ENCODE measurements at regions not wholly inside any gene's neighbourhood (a gene's known extent, or its start where the extent isn't known, plus 50 kb on each side); places are given as distances from the start of the nearest gene placed in this dataset.

DNA sequence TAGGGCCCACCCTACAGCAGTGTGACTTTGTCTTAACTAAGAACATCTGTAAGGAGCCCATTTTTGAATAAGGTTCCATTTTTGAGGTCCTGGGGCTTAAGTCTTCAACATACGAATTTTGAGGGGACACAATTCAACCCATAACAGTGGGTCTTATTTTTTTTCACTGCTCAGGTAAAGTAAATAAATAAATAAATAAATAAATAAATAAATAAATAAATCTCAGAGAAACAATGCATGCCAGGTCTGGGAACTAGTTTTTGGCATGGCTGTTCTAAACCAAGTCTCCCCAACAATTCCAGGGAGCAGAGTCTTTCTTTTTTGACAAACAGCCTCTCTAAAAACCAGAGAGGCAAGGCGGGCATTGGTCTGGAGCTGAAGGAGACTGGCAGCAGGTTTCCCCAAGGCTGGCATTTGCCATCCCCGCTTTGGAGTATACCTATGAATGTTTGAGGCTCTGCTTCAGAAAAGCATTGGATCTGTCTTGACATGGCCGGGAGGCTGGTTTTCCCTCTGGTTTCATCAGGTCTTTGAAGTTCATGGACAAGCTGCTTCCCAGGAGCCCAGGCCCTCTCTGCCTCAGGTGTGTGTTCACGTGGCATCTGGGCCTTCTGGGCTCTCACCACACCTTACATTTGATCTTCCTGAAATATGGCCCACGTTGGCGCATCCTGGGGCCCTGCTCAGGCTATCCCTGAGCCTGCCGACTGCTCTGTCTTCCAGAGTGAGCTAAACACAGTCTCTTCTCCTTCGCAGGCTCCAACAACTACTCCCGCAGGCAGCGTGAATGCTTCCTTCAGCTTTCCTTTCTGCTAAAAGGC lies 545.2 kb downstream of the BCL11B start:
- TF ChIP-seq CTCF (IDR thresholded peaks at IDR 0.05; ENCODE audit: borderline replicate concordance, control extremely low read depth, extremely low read depth, insufficient read depth, missing control alignments): no peak
- in situ Hi-C loops (cut with MboI; ENCODE audit: low sequenced_read_pairs, unreplicated experiment): no loop called here
- DNase-seq (ENCODE audit: low spot score): no peak

- DNase-seq (ENCODE audit: low spot score): no peak
- TF ChIP-seq CTCF (IDR thresholded peaks at IDR 0.05; ENCODE audit: borderline replicate concordance, control extremely low read depth, extremely low read depth, insufficient read depth, missing control alignments): no peak
- in situ Hi-C loops (cut with MboI; ENCODE audit: low sequenced_read_pairs, unreplicated experiment): no loop called here
Measured at GRCh38 chr14:98728024-98728423, 544.0 kb downstream of the BCL11B start.

DNA sequence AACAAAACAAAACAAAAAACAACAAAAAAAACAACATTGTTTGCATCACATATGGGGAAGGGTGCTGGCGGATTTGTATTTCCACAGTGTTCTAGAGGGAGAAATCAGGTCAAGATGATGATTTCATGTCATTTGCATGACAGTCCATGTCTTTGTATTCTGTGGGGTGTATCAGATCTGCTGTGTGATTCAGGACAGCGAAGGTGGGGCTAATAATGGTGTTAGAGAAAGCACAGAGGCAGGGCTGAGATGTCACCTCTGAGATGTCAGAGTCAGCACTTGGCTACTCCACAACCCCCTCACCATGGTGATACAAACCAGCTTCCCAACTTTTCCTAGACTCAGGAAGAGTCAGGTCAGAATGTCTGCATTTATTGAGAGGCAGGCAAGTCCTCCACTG lies 543.2 kb downstream of the BCL11B start:
- in situ Hi-C loops (cut with MboI; ENCODE audit: low sequenced_read_pairs, unreplicated experiment): no loop called here
- TF ChIP-seq CTCF (IDR thresholded peaks at IDR 0.05; ENCODE audit: borderline replicate concordance, control extremely low read depth, extremely low read depth, insufficient read depth, missing control alignments): no peak
- DNase-seq (ENCODE audit: low spot score): no peak

- DNase-seq (ENCODE audit: low spot score): no peak
Measured at GRCh38 chr14:98731286-98731685, 540.7 kb downstream of the BCL11B start.

GRCh38 chr14:98731701-98732100 lies 540.3 kb downstream of the BCL11B start:
- in situ Hi-C loops (cut with MboI; ENCODE audit: low sequenced_read_pairs, unreplicated experiment): no loop called here
- DNase-seq (ENCODE audit: low spot score): no peak
- no peak for TF ChIP-seq CTCF (IDR thresholded peaks at IDR 0.05; ENCODE audit: borderline replicate concordance, control extremely low read depth, extremely low read depth, insufficient read depth, missing control alignments)

More at GRCh38 chr14:98731286-98731685, 540.7 kb downstream of the BCL11B start:
- no peak for TF ChIP-seq CTCF (IDR thresholded peaks at IDR 0.05; ENCODE audit: borderline replicate concordance, control extremely low read depth, extremely low read depth, insufficient read depth, missing control alignments)
- in situ Hi-C loops (cut with MboI; ENCODE audit: low sequenced_read_pairs, unreplicated experiment): no loop called here

DNA sequence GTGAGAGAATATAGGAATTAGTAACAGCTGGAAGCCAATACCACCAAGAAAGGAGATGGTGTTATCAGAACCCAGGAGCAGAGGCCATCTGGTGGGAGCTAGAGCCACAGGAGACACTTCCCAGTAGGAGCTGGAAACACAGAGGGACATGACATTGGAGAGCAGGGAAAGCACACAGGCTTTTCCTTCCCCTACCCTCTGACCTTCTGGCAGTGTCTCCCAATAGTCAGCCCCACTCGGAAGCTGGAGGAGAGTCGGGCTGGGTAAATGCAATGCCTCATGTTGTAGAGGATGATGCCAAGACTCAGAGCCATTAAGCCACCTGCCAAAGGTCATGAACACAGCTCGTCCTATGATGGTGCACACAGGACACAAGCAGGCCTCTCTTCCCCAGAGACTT lies 538.5 kb downstream of the BCL11B start:
- no peak for TF ChIP-seq CTCF (IDR thresholded peaks at IDR 0.05; ENCODE audit: borderline replicate concordance, control extremely low read depth, extremely low read depth, insufficient read depth, missing control alignments)
- in situ Hi-C loops (cut with MboI; ENCODE audit: low sequenced_read_pairs, unreplicated experiment): no loop called here
- no peak for DNase-seq (ENCODE audit: low spot score)
